ENCODE measurements at regions not wholly inside any gene's neighbourhood (a gene's known extent, or its start where the extent isn't known, plus 50 kb on each side); places are given as distances from the start of the nearest gene placed in this dataset.

- no peak for TF ChIP-seq POLR2A (IDR thresholded peaks at IDR 0.05)
- TF ChIP-seq, protein P1, sequence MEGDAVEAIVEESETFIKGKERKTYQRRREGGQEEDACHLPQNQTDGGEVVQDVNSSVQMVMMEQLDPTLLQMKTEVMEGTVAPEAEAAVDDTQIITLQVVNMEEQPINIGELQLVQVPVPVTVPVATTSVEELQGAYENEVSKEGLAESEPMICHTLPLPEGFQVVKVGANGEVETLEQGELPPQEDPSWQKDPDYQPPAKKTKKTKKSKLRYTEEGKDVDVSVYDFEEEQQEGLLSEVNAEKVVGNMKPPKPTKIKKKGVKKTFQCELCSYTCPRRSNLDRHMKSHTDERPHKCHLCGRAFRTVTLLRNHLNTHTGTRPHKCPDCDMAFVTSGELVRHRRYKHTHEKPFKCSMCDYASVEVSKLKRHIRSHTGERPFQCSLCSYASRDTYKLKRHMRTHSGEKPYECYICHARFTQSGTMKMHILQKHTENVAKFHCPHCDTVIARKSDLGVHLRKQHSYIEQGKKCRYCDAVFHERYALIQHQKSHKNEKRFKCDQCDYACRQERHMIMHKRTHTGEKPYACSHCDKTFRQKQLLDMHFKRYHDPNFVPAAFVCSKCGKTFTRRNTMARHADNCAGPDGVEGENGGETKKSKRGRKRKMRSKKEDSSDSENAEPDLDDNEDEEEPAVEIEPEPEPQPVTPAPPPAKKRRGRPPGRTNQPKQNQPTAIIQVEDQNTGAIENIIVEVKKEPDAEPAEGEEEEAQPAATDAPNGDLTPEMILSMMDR (IDR thresholded peaks at IDR 0.05): no peak
Observed at GRCh38 chr3:147118611-147119010, 287.7 kb downstream of the ZIC4 start.

Data from Peyer's patch (tissue), 4 donors.